ENCODE measurements at regions not wholly inside any gene's neighbourhood (a gene's known extent, or its start where the extent isn't known, plus 50 kb on each side); places are given as distances from the start of the nearest gene placed in this dataset.

GRCh38 chr9:88835772-88836171, 155.5 kb upstream of the S1PR3 start:
- ATAC-seq (ENCODE audit: low read depth) (no peak), DNase-seq (no peak)
- no TSS peak for BruUV-seq (replicated peaks)
- no peaks in the 10 kb centered on the region; the same call in 1 of the 2 replicates for H3K9me3 ChIP-seq (ENCODE audit: control insufficient read depth, insufficient read depth, low read length)
- no peak overlapping the region for H3K14ac ChIP-seq (replicated peaks; ENCODE audit: low read depth, low read length)
- H3K56ac ChIP-seq (ENCODE audit: extremely low read depth, insufficient read depth, low read length): no peak overlapping the region
- H3K79me1 ChIP-seq (ENCODE audit: low read depth in 1 of 2, low read length in 2 of 2): no peaks in the 10 kb centered on the region
- H3K4me3 ChIP-seq (ENCODE audit: insufficient read depth, low read depth, low read length): no peak overlapping the region
- dilution Hi-C loops (cut with HindIII; ENCODE audit: low sequenced_read_pairs, unreplicated experiment): no loop called here
- H3K4me2 ChIP-seq (ENCODE audit: low read depth, low read length): no peak overlapping the region
- TF ChIP-seq CTCF (conservative IDR thresholded peaks at IDR 0.05; ENCODE audit: low read depth, low read length): no peak
- TF ChIP-seq BHLHE40 (IDR thresholded peaks at IDR 0.05; ENCODE audit: low read depth, low read length): no peak
- TF ChIP-seq CEBPB (IDR thresholded peaks at IDR 0.05; ENCODE audit: low read depth, low read length): no peak
- TF ChIP-seq RFX5 (IDR thresholded peaks at IDR 0.05; ENCODE audit: low read depth, low read length): no peak
- no peak for TF ChIP-seq MAFK (IDR thresholded peaks at IDR 0.05; ENCODE audit: low read depth, low read length)
- TF ChIP-seq FOS (IDR thresholded peaks at IDR 0.05; ENCODE audit: low read depth, low read length): no peak
- TF ChIP-seq POLR2A (IDR thresholded peaks at IDR 0.05; ENCODE audit: low read depth, low read length): no peak
- TF ChIP-seq RCOR1 (IDR thresholded peaks at IDR 0.05; ENCODE audit: insufficient replicate concordance, low read length): no peak
- no peak for TF ChIP-seq MAZ (IDR thresholded peaks at IDR 0.05; ENCODE audit: borderline replicate concordance, low read depth, low read length)
- TF ChIP-seq CHD1 (IDR thresholded peaks at IDR 0.05; ENCODE audit: low read depth, low read length): no peak
- TF ChIP-seq RAD21 (IDR thresholded peaks at IDR 0.05; ENCODE audit: low read length): no peak
- TF ChIP-seq USF2 (IDR thresholded peaks at IDR 0.05; ENCODE audit: low read depth, low read length): no peak
- TF ChIP-seq SMC3 (IDR thresholded peaks at IDR 0.05; ENCODE audit: low read depth, low read length): no peak
- TF ChIP-seq MXI1 (IDR thresholded peaks at IDR 0.05; ENCODE audit: borderline replicate concordance, low read depth, low read length): no peak
- no peak for TF ChIP-seq ELK1 (IDR thresholded peaks at IDR 0.05; ENCODE audit: borderline replicate concordance, low read depth, low read length)
- no peak overlapping the region for H2AK9ac ChIP-seq (replicated peaks; ENCODE audit: low read depth, low read length, poor library complexity)
- 0 out of 2 replicates have a peak overlapping the region, but pooled peaks have one; percentile 16 for H3K18ac ChIP-seq (ENCODE audit: low read depth, low read length)
- H3K23ac ChIP-seq (ENCODE audit: low read depth, low read length): no peak overlapping the region
- WGBS, 2 experiments (ENCODE audit: extremely low coverage in 2 of 2, insufficient read length in 1 of 2): 50% methylated on average over 2 of the region's 3 CpGs; no CpG with 5 or more reads in 1 of the 2 experiments
- H3K36me3 ChIP-seq (ENCODE audit: control insufficient read depth, insufficient read depth, low read length): no peaks in the 10 kb centered on the region
- no peaks in the 10 kb centered on the region for H3K27me3 ChIP-seq (ENCODE audit: control insufficient read depth, insufficient read depth, low read length)
- no peak overlapping the region for H2AFZ ChIP-seq (replicated peaks; ENCODE audit: low read length, poor library complexity)
- intact Hi-C loops (cut with micrococcal nuclease): no loop called here
- CTCF ChIA-PET: no interaction called here
- no peak overlapping the region for H4K8ac ChIP-seq (ENCODE audit: low read depth in 2 of 2, low read length in 2 of 2)
- no peak overlapping the region for H3K4ac ChIP-seq (ENCODE audit: low read depth, low read length)
- H2AK5ac ChIP-seq (ENCODE audit: low read depth, low read length): no peak overlapping the region
- in situ Hi-C loops (cut with MboI; ENCODE audit: low sequenced_read_pairs): no loop called here
- no peak overlapping the region for H4K91ac ChIP-seq (ENCODE audit: insufficient read depth, low read depth, low read length)
- no peak overlapping the region for H4K5ac ChIP-seq (ENCODE audit: low read depth, low read length)
- H2BK120ac ChIP-seq (ENCODE audit: low read depth, low read length): no peak overlapping the region
- H3K9ac ChIP-seq (ENCODE audit: low read depth, low read length): no peak overlapping the region
- H3K27ac ChIP-seq (ENCODE audit: insufficient read depth, low read length): no peak overlapping the region
- H3K4me1 ChIP-seq (ENCODE audit: control insufficient read depth, insufficient read depth, low read length): peaks cover 5% of the 10 kb centered on the region
- H2BK5ac ChIP-seq (ENCODE audit: low read depth, low read length, poor library complexity, severe bottlenecking): no peak overlapping the region
- POLR2A ChIA-PET (ENCODE audit: unreplicated experiment): no interaction called here
- H2BK15ac ChIP-seq (ENCODE audit: low read depth, low read length): no peak overlapping the region
- H2BK20ac ChIP-seq (ENCODE audit: low read depth, low read length): no peak overlapping the region
- H4K20me1 ChIP-seq (ENCODE audit: insufficient read depth, low read length): no peaks in the 10 kb centered on the region
- no peaks in the 10 kb centered on the region for H3K9me1 ChIP-seq (ENCODE audit: insufficient read depth, low read length)

Data from IMR-90 (cell line).